HG02938 (cell line): ENCODE measurements at regions not wholly inside any gene's neighbourhood (a gene's known extent, or its start where the extent isn't known, plus 50 kb on each side); places are given as distances from the start of the nearest gene placed in this dataset.
"Not testable (repeated sequence)": the region's sequence is repeated elsewhere in the genome, so short reads cannot be mapped to it uniquely, and the experiment has no call there.

ENCODE experiments used
- ATAC-seq: cut with Tn5 transposase; IDR thresholded peaks from one replicate; pipeline ENCODE4 v1.9.1; 2021; ENCODE audit warnings: mild to moderate bottlenecking, moderate library complexity; ENCODE audit not compliant: unreplicated experiment

- not testable (repeated sequence) for ATAC-seq
Measured at GRCh38 chr6:147651-148050, 144.6 kb upstream of the DUSP22 start.

GRCh38 chr6:148051-148984 is 144.0 kb upstream of the DUSP22 start:
- peak; percentile 92 for ATAC-seq

- not testable (repeated sequence) for ATAC-seq
Measured at GRCh38 chr6:150147-150546, 142.1 kb upstream of the DUSP22 start.

- not testable (repeated sequence) for ATAC-seq
Measured at GRCh38 chr6:152436-152835, 139.9 kb upstream of the DUSP22 start.

- ATAC-seq = not testable (repeated sequence)
Measured at GRCh38 chr6:153026-153425, 139.3 kb upstream of the DUSP22 start.

- ATAC-seq = not testable (repeated sequence)
Measured at GRCh38 chr6:153867-154266, 138.4 kb upstream of the DUSP22 start.

- ATAC-seq = not testable (repeated sequence)
Measured at GRCh38 chr6:154321-155092, 137.8 kb upstream of the DUSP22 start.

- no peak for ATAC-seq
Measured at GRCh38 chr6:156010-156409, 136.3 kb upstream of the DUSP22 start.

- ATAC-seq = not testable (repeated sequence)
Measured at GRCh38 chr6:156441-157140, 135.7 kb upstream of the DUSP22 start.

- not testable (repeated sequence) for ATAC-seq
Measured at GRCh38 chr6:157176-157575, 135.1 kb upstream of the DUSP22 start.

- not testable (repeated sequence) for ATAC-seq
Measured at GRCh38 chr6:161657-162056, 130.6 kb upstream of the DUSP22 start.

GRCh38 chr6:164720-165119 is 127.6 kb upstream of the DUSP22 start:
- ATAC-seq = no peak

- no peak for ATAC-seq
Measured at GRCh38 chr6:165263-165662, 127.0 kb upstream of the DUSP22 start.

- no peak for ATAC-seq
Measured at GRCh38 chr6:165906-166305, 126.4 kb upstream of the DUSP22 start.

- no peak for ATAC-seq
Measured at GRCh38 chr6:168865-169455, 123.3 kb upstream of the DUSP22 start.

- no peak for ATAC-seq
Measured at GRCh38 chr6:174036-174435, 118.3 kb upstream of the DUSP22 start.

- no peak for ATAC-seq
Measured at GRCh38 chr6:175680-176079, 116.6 kb upstream of the DUSP22 start.

- ATAC-seq = no peak
Measured at GRCh38 chr6:176766-177165, 115.5 kb upstream of the DUSP22 start.

GRCh38 chr6:178119-178518 is 114.2 kb upstream of the DUSP22 start:
- ATAC-seq = no peak

GRCh38 chr6:178929-179328 is 113.4 kb upstream of the DUSP22 start:
- ATAC-seq = not testable (repeated sequence)
